Upper lobe of left lung (tissue), 6 donors: ENCODE measurements at regions not wholly inside any gene's neighbourhood (a gene's known extent, or its start where the extent isn't known, plus 50 kb on each side); places are given as distances from the start of the nearest gene placed in this dataset.

ENCODE experiments used
- ATAC-seq, 2 donors: fragments of 200-7000 bp; cut with Tn5 transposase; one replicate each; pipeline ENCODE4 v1.9.1; 2022; ENCODE audit warnings: mild to moderate bottlenecking in 2 of 2, moderate library complexity in 2 of 2; ENCODE audit not compliant: low FRiP score in 2 of 2
- DNase-seq, 2 donors: peaks; one replicate each; pipeline ENCODE4 v3.0.0-alpha.2; 2019 to 2020
- H3K27ac ChIP-seq, 4 donors: fragments of 200-600 bp; sonication (generic); one replicate each; pipeline ENCODE4 v1.5.1; 2016 to 2019
- H3K27me3 ChIP-seq, 4 donors: fragments of 200-600 bp; sonication (generic); one replicate each; pipeline ENCODE4 v1.5.1; 2017 to 2019
- H3K36me3 ChIP-seq, 4 donors: fragments of 200-600 bp; sonication (generic); one replicate each; pipeline ENCODE4 v1.5.1; 2016 to 2019
- H3K4me1 ChIP-seq, 4 donors: fragments of 200-600 bp; sonication (generic); one replicate each; pipeline ENCODE4 v1.5.1; 2018 to 2019
- H3K4me3 ChIP-seq, 4 donors: fragments of 200-600 bp; sonication (generic); one replicate each; pipeline ENCODE4 v1.5.1; 2017 to 2019; ENCODE audit warnings: mild to moderate bottlenecking in 2 of 4, moderate library complexity in 1 of 4
- H3K9me3 ChIP-seq, 4 donors: fragments of 200-600 bp; sonication (generic); one replicate each; pipeline ENCODE4 v1.5.1; 2018 to 2019
- CTCF ChIP-seq, 6 experiments: fragments of 450-650 bp in 4 of 6; fragments of 200-600 bp in 2 of 6; sonication (generic) in 2 of 6; IDR thresholded peaks; one replicate each; pipeline ENCODE4 v1.5.1; 2016 to 2019; ENCODE audit warnings: antibody characterized with exemption in 6 of 6
- EP300 ChIP-seq, 4 donors: sonication (generic); formaldehyde crosslinking; IDR thresholded peaks; one replicate each; pipeline ENCODE4 v1.5.1; 2017; ENCODE audit warnings: antibody characterized with exemption in 4 of 4, control low read depth in 2 of 4
- POLR2A ChIP-seq, 4 donors: fragments of 450-650 bp; IDR thresholded peaks; one replicate each; pipeline ENCODE4 v1.5.1; 2016 to 2017; ENCODE audit warnings: antibody characterized with exemption in 4 of 4, mild to moderate bottlenecking in 2 of 4
- POLR2AphosphoS5 ChIP-seq, 2 donors: sonication (generic); formaldehyde crosslinking; IDR thresholded peaks; one replicate each; pipeline ENCODE4 v1.5.1; 2017; ENCODE audit warnings: antibody characterized with exemption in 2 of 2
- WGBS, 2 donors: methylation state at CpG; one replicate each; pipeline ENCODE4 v1.1.5; 2017 to 2018; 5-methylcytosine and 5-hydroxymethylcytosine counted together
- donor health status: DM: no; HTN: no; CAD: no; lungs with moderate emphysema.
- donor health status: DM: no; HTN: yes; CAD: no; lungs with severe emphysema.

- no peaks in the 10 kb centered on the region for H3K36me3 ChIP-seq
- 74 to 79% methylated on average over 3 of the region's 3 CpGs for WGBS, 2 donors
- H3K4me3 ChIP-seq = no peak overlapping the region
- TF ChIP-seq CTCF (IDR thresholded peaks at IDR 0.05) (no peak), POLR2A (IDR thresholded peaks at IDR 0.05) (no peak), EP300 (IDR thresholded peaks at IDR 0.05) (no peak), POLR2AphosphoS5 (IDR thresholded peaks at IDR 0.05) (no peak)
- H3K4me1 ChIP-seq = no peaks in the 10 kb centered on the region
- H3K9me3 ChIP-seq = no peaks in the 10 kb centered on the region
- DNase-seq (no peak), ATAC-seq (no peak)
- no peak overlapping the region for H3K27ac ChIP-seq
- no peaks in the 10 kb centered on the region for H3K27me3 ChIP-seq
Measured at GRCh38 chr7:81206217-81206616, 287.4 kb upstream of the SEMA3C start.

- no peaks in the 10 kb centered on the region for H3K4me1 ChIP-seq
- WGBS, 2 donors = 94 to 97% methylated on average over 5 of the region's 5 CpGs
- DNase-seq (no peak), ATAC-seq (no peak)
- no peak overlapping the region for H3K27ac ChIP-seq
- TF ChIP-seq POLR2A (IDR thresholded peaks at IDR 0.05) (no peak), EP300 (IDR thresholded peaks at IDR 0.05) (no peak), POLR2AphosphoS5 (IDR thresholded peaks at IDR 0.05) (no peak), CTCF (IDR thresholded peaks at IDR 0.05) (no peak)
- H3K36me3 ChIP-seq = no peaks in the 10 kb centered on the region
- no peaks in the 10 kb centered on the region for H3K9me3 ChIP-seq
- H3K4me3 ChIP-seq = no peak overlapping the region
- no peaks in the 10 kb centered on the region for H3K27me3 ChIP-seq
Measured at GRCh38 chr7:81201188-81201587, 282.3 kb upstream of the SEMA3C start.

- TF ChIP-seq EP300 (IDR thresholded peaks at IDR 0.05) = no peak
- no peak for TF ChIP-seq POLR2A (IDR thresholded peaks at IDR 0.05)
- TF ChIP-seq POLR2AphosphoS5 (IDR thresholded peaks at IDR 0.05) = no peak
- ATAC-seq (no peak), DNase-seq (no peak)
- H3K4me1 ChIP-seq = no peaks in the 10 kb centered on the region
- H3K4me3 ChIP-seq = no peak overlapping the region
- no peaks in the 10 kb centered on the region for H3K36me3 ChIP-seq
- H3K27me3 ChIP-seq = no peaks in the 10 kb centered on the region
- no peaks in the 10 kb centered on the region for H3K9me3 ChIP-seq
- no peak overlapping the region for H3K27ac ChIP-seq
- WGBS, 2 donors = 71 to 73% methylated on average over 1 of the region's 1 CpG
Measured at GRCh38 chr7:81198766-81199165, 279.9 kb upstream of the SEMA3C start.

- Histone ChIP-seq H3K36me3 (no peaks in the 10 kb centered on the region), H3K4me3 (no peak overlapping the region), H3K4me1 (no peaks in the 10 kb centered on the region), H3K27me3 (no peaks in the 10 kb centered on the region), H3K9me3 (no peaks in the 10 kb centered on the region), H3K27ac (no peak overlapping the region)
- ATAC-seq (no peak), DNase-seq (no peak)
- no peak for TF ChIP-seq POLR2AphosphoS5 (IDR thresholded peaks at IDR 0.05)
- no peak for TF ChIP-seq CTCF (IDR thresholded peaks at IDR 0.05)
- TF ChIP-seq POLR2A (IDR thresholded peaks at IDR 0.05) = no peak
- no peak for TF ChIP-seq EP300 (IDR thresholded peaks at IDR 0.05)
- WGBS, 2 donors = 85 to 92% methylated on average over 2 of the region's 2 CpGs
Measured at GRCh38 chr7:81197266-81197665, 278.4 kb upstream of the SEMA3C start.

- 80 to 100% methylated on average over 1 of the region's 1 CpG for WGBS, 2 donors
- Histone ChIP-seq H3K36me3 (no peaks in the 10 kb centered on the region), H3K27me3 (no peaks in the 10 kb centered on the region)
Measured at GRCh38 chr7:81195033-81195432, 276.2 kb upstream of the SEMA3C start.

More at GRCh38 chr7:81195033-81195432, 276.2 kb upstream of the SEMA3C start:
- ATAC-seq (no peak), DNase-seq (no peak)
- Histone ChIP-seq H3K27ac (no peak overlapping the region), H3K9me3 (no peaks in the 10 kb centered on the region), H3K4me1 (no peaks in the 10 kb centered on the region), H3K4me3 (no peak overlapping the region)
- TF ChIP-seq EP300 (IDR thresholded peaks at IDR 0.05) = no peak
- TF ChIP-seq POLR2AphosphoS5 (IDR thresholded peaks at IDR 0.05) = no peak
- no peak for TF ChIP-seq POLR2A (IDR thresholded peaks at IDR 0.05)
- no peak for TF ChIP-seq CTCF (IDR thresholded peaks at IDR 0.05)
